Fibroblast of peridontal ligament (primary cell): ENCODE measurements at regions not wholly inside any gene's neighbourhood (a gene's known extent, or its start where the extent isn't known, plus 50 kb on each side); places are given as distances from the start of the nearest gene placed in this dataset.
"Not testable (repeated sequence)": the region's sequence is repeated elsewhere in the genome, so short reads cannot be mapped to it uniquely, and the experiment has no call there.

ENCODE experiments used
- DNase-seq: peaks from one replicate; pipeline ENCODE4 v3.0.0-alpha.2; 2010; ENCODE audit errors: extremely low read depth

GRCh38 chr15:81056304-81056703 lies 55.6 kb downstream of the TLNRD1 start:
- DNase-seq, result no peak

- no peak for DNase-seq
Measured at GRCh38 chr15:81060470-81060869, 59.7 kb downstream of the TLNRD1 start.

- DNase-seq, result no peak
Measured at GRCh38 chr15:81060907-81061306, 60.2 kb downstream of the TLNRD1 start.

- DNase-seq, result no peak
Measured at GRCh38 chr15:81061490-81062253, 60.9 kb downstream of the TLNRD1 start.

DNA sequence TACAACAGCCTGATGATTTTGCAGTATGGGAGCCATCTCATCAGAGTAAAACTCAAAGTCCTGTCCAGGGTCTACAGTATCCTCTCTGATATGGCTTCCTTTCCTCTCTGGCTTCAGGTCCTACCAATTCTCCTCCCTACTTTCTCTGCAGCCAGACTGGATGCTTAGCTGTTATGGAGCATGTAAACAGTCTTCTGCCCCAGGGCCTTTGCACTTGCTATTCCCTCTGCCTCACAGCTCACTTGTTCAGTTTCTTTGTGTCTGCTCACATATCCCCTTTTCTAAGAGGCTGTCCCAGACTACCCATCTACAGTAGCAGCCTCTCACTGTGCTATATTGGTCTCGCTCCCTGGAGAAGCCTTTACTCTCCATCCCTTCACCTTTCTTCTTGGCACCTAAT lies 62.2 kb downstream of the TLNRD1 start:
- DNase-seq, result no peak

GRCh38 chr15:81064253-81064652 lies 63.5 kb downstream of the TLNRD1 start:
- no peak for DNase-seq

GRCh38 chr15:81067567-81067966 lies 66.5 kb upstream of the CFAP161 start:
- not testable (repeated sequence) for DNase-seq

- DNase-seq, result no peak
Measured at GRCh38 chr15:81068516-81068915, 65.6 kb upstream of the CFAP161 start.

DNA sequence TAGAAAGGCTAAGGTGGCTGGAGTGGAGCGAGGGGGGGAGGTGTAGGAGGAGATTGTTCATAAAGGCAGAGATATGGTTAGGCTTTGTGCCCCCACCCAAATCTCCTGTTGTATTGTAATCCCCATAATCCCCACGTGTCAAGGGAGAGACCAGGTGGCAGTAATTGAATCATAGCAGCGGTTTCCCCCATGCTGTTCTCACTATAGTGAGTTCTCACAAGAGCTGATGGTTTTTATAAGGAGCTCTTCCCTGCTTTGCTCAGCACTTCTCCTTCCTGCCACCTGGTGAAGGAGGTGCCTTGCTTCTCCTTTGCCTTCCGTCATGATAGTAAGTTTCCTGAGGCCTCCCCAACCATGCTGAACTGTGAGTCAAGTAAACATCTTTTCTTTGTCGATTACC lies 64.7 kb upstream of the CFAP161 start:
- no peak for DNase-seq

GRCh38 chr15:81069909-81070308 lies 64.2 kb upstream of the CFAP161 start:
- no peak for DNase-seq

DNA sequence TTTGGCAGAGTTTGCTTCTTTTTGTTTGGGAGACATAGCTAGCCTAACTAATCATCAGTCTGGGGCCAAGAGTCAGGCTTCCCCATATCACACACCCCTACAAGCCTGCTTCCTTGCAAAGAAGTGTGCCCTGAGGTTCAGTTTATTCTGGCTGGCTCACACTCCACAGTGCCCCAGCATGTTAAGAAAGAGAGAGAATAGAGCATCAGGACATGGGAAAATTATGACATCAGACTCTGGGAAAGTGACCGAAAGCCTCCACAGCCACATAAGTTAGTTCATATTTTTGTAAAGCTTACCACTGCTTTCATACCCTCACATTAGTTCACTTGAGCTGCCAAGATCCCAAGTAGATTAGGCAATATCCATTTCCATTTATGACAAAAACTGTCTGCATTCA lies 63.0 kb upstream of the CFAP161 start:
- DNase-seq, result peak; percentile 92

- no peak for DNase-seq
Measured at GRCh38 chr15:81071705-81072104, 62.4 kb upstream of the CFAP161 start.

DNA sequence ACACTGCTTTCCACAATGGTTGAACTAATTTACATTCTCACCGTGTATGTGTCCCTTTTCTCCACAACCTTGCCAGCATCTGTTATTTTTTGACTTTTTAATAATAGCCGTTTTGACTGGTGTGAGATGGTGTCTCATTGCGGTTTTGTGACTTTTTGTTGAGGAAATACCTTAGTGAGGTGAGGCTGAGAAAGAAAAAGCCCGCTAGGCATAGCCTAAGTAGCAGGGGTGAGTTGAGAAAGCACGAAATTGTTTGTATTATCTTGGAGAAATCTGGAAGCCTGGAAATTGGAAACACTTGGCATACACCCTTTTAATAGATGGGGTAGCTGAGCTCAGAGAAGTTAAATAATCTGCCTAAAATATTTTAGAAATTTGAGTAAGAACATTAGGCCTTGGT lies 61.5 kb upstream of the CFAP161 start:
- DNase-seq, result no peak

- no peak for DNase-seq
Measured at GRCh38 chr15:81073801-81074200, 60.3 kb upstream of the CFAP161 start.

GRCh38 chr15:81074773-81075172 lies 59.3 kb upstream of the CFAP161 start:
- peak; percentile 34 for DNase-seq

GRCh38 chr15:81075272-81075671 lies 58.8 kb upstream of the CFAP161 start:
- no peak for DNase-seq

GRCh38 chr15:81080996-81081395 lies 53.1 kb upstream of the CFAP161 start:
- no peak for DNase-seq

DNA sequence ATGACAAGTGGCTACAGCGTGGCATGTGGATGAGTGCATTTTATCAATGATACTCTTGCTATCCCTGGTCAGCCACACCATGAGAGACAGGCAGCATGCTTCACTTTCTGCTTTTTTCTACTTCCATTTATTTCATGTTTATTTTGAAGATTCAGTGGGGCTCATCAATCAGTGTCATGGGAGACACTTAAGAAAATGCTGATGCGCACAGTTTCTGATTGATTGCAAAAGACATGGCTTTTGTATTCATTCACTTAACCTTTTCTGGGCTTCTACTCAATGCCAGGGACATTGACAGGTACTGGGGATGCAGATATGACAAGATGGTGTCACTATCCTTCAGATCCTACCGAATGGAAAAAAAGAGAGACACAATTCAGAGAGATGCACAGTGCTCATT lies 50.9 kb upstream of the CFAP161 start:
- DNase-seq, result no peak
